ENCODE measurements at regions not wholly inside any gene's neighbourhood (a gene's known extent, or its start where the extent isn't known, plus 50 kb on each side); places are given as distances from the start of the nearest gene placed in this dataset.

DNA sequence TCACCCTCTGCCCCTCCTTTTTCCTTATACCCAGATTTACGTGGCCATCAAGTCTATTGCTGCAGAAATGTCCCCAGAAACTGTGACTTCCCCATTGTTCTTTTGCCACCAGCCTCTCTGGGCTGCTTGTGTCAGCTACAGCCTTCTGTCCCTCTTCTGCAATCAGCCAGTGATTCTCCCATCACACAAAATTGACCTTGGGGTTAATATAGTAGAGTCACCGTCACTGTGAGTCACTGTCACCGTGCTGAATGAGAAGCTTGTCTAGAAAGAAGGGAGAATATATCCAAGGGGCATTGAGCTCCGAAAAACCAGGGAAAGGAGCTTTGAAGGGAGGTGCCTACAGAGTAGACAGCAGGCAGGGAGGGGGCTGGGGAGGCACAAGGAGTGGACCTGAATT is 290.5 kb downstream of the HAPSTR1 start:
- no peak for DNase-seq

GRCh38 chr16:9383281-9383680 is 291.8 kb downstream of the HAPSTR1 start:
- DNase-seq: no peak

DNA sequence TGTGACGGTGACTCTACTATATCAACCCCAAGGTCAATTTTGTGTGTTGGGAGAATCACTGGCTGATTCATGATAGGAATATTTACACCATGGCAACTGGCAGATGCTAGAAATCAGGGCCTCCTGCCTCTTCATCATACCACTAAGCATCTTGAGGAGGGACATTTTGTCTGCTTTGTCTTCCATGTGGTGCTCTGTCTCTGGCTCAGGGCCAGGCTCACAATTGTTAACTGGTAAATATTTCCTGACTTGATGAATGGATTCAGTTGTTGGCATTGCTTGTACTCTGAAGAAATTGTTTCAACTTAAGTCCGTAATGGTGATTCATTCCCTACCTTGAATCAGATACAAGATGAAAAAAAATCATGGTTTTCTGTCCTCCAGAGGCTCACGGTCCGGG is 292.7 kb downstream of the HAPSTR1 start:
- no peak for DNase-seq

- DNase-seq: no peak
These were observed 298.2 kb downstream of the HAPSTR1 start for GRCh38 chr16:9389543-9390207.

GRCh38 chr16:9392956-9393355 is 301.5 kb downstream of the HAPSTR1 start:
- DNase-seq: no peak

GRCh38 chr16:9393591-9393990 is 302.1 kb downstream of the HAPSTR1 start:
- DNase-seq: no peak

DNA sequence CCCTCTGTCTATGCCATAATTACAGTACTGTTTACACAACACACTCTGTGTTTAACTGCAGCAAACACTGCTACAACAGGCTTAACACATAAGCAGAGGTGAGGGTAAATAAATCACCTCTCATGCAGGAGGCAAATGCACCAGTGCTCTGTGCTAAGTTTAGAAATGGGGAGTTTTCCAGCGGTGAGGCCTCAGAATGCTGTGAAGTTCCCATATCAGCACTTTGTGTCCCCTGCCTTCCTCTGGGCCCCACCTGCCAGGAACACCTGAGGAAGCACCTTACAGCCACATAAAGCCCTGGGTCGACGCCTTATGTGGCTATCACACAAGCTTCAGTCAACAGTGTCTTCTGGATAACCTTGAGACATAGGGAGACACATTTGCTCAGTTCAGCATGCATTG is 304.5 kb downstream of the HAPSTR1 start:
- no peak for DNase-seq

DNA sequence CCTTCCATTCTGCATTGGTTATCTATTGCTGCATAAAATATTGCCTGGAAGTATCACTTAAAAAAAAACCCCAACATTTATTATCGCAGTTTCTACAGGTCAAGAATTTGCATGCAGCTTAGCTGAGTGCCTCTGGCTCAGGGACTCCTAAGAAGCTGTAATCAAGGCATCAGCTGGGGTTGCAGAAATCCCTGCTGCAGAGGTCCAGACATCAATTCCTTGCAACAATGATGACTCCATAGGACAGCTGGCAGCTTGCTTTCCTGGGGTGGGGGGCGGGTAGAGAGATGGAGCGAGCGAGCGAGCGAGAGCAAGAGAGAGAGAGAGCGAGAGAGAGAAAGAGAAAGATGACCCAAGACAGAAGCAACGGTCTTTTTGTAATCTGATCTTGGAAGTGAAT is 308.1 kb downstream of the HAPSTR1 start:
- no peak for DNase-seq

GRCh38 chr16:9401173-9401572 is 309.7 kb downstream of the HAPSTR1 start:
- no peak for DNase-seq

DNA sequence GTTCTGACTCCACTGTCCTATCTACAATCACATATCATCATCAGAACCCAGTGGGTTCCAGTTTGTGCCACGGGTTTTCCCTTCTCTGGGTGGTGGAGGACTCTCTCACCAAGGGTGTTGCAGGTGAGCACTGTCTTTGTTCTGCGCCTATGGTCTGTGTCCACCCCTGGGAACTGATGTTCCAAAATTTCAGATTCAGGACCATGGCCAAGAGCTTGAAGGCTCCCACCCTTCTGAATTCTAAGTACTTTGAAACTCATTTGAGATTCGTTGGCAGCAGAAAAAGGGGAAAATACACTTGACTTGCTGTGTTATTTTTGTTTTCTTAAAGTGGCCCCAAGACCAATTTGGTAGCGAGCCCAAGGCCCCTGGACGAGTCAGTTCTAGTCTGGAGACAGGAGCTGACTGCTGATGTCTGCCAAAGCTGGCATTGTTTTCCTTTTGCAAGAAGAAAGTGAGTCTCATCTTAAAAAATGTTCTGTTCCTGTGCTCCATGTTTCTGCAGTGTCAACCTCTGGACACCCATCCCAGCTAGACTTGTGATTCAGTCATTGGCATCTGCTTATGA is 310.9 kb downstream of the HAPSTR1 start:
- DNase-seq: no peak

GRCh38 chr16:9404811-9405210 is 313.4 kb downstream of the HAPSTR1 start:
- DNase-seq: no peak

DNA sequence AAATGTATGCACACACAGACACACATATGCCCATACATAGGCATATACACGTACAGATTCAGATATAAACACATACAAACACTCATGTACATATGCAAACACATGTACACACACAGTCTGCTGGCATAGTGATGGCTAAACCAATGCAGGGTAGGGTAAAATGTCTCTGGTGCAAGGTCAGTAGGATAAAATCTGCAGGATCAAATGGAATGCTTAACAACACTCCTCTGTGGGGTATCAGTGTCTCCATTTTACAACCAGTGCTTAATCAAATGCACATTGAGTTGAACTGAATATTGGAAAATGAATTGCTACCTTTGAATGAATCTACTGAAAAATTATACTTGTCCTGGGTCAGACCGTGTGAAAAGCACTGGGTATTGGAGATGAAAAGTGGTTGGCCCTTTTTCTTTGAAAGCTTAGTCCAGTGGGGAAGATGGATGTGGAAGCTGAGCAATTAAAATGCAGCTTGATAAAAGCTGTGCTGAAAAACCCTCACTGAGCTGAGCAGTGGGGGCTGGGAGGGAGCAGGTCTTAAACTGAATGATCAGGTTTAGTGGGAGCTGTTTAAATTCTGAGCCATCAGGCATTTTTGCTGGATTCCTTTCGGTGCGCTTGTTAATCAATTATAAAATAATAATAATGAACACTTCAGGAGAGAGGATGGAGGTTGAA is 314.7 kb downstream of the HAPSTR1 start:
- DNase-seq: no peak

GRCh38 chr16:9407206-9407758 is 315.8 kb downstream of the HAPSTR1 start:
- no peak for DNase-seq

DNA sequence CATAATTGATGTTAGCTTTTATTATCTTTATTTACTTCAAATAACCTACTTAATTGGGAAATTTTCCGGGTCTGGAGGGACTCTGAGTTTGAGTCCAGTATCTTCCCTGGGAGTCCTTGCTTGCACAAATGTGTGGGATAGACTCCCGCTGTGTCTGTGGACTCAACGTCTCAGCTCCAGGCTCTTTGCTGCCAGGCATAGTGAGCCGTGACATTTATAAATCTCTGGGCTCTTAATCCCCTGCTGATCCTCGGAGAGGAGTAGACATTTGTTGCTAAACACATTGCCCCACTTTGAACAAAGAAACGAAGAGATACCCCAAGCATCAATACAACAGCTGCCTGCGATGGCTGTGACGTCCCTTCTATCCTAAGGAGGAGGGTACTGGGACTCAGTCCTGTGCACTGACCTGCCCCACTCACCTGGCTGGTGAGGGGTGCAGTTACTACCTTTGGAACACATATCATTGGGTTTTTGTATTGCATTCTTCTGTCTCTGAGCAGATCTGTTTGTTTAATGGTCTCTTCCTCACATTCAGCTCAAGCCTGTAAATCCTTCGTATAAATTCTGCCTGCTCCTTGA is 316.9 kb downstream of the HAPSTR1 start:
- DNase-seq: no peak

DNA sequence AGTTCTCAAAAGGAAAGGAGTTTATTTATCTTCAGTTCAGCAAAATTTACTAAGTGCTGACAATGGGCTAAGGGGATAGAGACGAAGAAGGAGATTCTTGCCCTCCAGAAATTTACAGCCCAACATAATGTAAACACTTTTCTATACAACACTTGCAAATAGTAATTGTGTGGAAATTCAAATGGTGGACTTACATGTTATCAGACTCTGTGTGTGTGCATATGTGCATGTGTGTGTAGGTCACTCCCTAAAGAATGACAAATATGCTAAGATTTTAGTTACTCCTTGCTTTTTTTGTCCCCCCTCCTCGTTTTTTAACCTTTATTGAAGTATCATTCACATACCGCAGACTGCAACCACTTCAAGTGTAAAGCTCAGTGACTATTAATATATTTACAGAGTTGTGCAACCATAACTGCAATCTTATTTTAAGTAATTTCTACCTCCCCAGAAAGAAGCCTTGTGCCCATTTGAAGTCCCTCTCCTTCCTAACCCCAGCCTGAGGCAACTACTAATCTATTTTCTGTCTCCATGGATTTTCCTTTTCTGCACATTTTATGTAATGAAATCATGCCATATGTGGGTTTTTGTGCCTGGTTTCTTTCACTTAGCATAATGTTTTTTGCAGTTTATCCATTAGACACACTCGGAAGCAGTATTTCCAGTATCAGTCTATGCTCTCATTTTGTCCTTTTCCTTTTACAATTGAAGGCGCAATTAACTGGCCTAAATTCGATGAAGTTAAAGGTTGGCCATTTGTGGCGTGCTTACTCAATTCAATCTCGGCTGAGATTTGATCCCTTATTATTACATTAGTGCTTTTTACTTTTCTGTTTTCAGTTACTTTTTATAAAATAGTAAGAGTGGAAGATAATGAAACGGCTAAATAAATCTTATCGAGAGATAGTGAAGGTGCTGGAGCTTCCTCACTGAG is 318.4 kb downstream of the HAPSTR1 start:
- no peak for DNase-seq

GRCh38 chr16:9411426-9411825 is 320.0 kb downstream of the HAPSTR1 start:
- no peak for DNase-seq

- no peak for DNase-seq
These were observed 320.8 kb downstream of the HAPSTR1 start for GRCh38 chr16:9412031-9412914.

GRCh38 chr16:9412915-9413264 is 321.4 kb downstream of the HAPSTR1 start:
- DNase-seq: no peak

DNA sequence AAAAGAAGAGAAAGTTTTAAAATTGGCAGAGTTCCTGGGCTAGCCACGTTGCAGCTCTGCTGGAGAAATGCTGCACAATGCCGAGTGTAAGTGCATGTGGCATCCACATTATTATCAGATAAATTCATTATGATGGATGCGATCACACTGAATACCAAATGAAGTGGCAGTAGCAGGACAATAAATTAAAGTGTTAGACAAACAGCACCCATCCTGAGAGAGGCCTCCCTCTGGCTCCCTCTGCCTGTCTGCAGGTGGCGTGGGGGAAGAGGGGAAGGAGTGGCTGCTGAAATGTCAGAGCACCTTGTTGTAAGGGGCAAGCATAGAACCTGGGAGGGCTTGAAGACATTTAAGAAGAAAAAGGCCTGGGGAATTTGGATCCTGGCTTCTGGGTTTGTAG is 324.1 kb downstream of the HAPSTR1 start:
- no peak for DNase-seq

DNA sequence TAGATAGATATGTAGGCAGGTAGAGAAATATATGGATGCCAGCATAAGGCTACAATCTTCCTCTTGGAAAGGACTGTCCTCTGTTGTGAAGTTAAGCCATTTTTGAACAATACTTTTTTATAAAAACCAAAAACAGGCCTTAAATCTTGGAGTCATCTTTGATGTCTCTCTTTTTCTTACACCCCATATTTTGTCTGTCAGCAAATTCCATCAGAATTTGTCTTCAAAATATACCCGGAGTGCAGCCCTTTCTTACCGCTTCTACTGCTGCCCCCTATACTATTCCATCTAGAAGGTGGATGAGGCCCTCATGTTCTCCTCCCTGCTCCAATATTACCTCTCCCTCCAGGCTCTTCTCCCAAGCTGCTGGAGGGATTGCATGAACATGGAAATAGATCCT is 326.5 kb downstream of the HAPSTR1 start:
- DNase-seq: no peak

DNA sequence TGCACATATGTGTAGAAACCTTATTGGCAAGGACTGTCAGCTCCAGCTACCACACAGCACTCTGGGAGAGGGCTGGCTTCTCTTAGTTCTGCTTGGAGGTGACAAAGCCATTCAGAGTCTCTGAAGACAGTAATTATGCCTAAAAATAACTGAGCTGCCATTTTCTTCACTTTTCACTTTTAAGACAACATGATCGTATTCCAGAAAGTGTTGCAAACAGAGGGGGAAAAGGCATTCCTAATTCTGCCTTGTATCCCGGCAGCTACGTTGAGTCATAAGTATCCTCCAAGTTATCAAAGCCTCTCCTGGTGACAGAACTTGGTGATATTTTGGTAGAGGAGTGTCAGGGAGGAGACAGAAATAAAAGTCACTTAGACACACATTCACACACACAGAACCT is 327.7 kb downstream of the HAPSTR1 start:
- no peak for DNase-seq
